IMR-90 (cell line): ENCODE measurements at regions not wholly inside any gene's neighbourhood (a gene's known extent, or its start where the extent isn't known, plus 50 kb on each side); places are given as distances from the start of the nearest gene placed in this dataset.

Experiments used
- CHD1 ChIP-seq: IDR thresholded peaks from 2 replicates; pipeline ENCODE4 v1.6.1; 2012; ENCODE audit warnings: low read depth, low read length, improper control_type of control experiment
- MAZ ChIP-seq: IDR thresholded peaks from 2 replicates; pipeline ENCODE4 v1.6.1; 2012; ENCODE audit warnings: low read depth, mild to moderate bottlenecking, low read length, improper control_type of control experiment, moderate library complexity, borderline replicate concordance
- SMC3 ChIP-seq: fragments of 150-350 bp; IDR thresholded peaks from 2 replicates; pipeline ENCODE4 v1.6.1; 2016; ENCODE audit warnings: low read depth, mild to moderate bottlenecking, antibody characterized with exemption, low read length, moderate library complexity
- TF ChIP-seq, protein P1 (sequence below): conservative IDR thresholded peaks from 2 replicates; pipeline ENCODE4 v1.5.1; 2012; ENCODE audit warnings: mild to moderate bottlenecking, low read depth, low read length, improper control_type of control experiment

DNA sequence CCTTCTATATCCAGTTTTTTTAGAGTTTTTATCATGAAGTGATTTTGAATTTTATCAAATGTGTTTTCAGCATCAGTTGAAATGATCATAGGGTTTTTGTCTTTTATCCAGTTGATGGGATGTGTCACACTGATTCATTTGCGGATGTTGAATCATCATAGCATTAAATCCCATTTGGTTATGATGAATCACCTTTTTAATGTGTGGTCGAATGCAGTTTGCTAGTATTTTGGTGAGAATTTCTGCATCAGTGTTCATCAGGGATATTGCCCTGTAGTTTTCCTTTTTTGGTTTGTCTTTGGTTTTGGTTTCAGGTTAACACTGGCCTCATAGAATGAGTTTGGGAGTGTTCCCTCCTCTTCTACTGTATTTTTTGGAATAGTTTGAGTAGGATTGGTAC lies 80.3 kb downstream of the DIRAS3 start:
- TF ChIP-seq, protein P1, sequence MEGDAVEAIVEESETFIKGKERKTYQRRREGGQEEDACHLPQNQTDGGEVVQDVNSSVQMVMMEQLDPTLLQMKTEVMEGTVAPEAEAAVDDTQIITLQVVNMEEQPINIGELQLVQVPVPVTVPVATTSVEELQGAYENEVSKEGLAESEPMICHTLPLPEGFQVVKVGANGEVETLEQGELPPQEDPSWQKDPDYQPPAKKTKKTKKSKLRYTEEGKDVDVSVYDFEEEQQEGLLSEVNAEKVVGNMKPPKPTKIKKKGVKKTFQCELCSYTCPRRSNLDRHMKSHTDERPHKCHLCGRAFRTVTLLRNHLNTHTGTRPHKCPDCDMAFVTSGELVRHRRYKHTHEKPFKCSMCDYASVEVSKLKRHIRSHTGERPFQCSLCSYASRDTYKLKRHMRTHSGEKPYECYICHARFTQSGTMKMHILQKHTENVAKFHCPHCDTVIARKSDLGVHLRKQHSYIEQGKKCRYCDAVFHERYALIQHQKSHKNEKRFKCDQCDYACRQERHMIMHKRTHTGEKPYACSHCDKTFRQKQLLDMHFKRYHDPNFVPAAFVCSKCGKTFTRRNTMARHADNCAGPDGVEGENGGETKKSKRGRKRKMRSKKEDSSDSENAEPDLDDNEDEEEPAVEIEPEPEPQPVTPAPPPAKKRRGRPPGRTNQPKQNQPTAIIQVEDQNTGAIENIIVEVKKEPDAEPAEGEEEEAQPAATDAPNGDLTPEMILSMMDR: no peak
- no peak for TF ChIP-seq MAZ
- no peak for TF ChIP-seq CHD1
- TF ChIP-seq SMC3: no peak
